Coronary artery (tissue), 2 donors: ENCODE measurements at regions not wholly inside any gene's neighbourhood (a gene's known extent, or its start where the extent isn't known, plus 50 kb on each side); places are given as distances from the start of the nearest gene placed in this dataset.
"Not testable (repeated sequence)": the region's sequence is repeated elsewhere in the genome, so short reads cannot be mapped to it uniquely, and the experiment has no call there.

Experiments
- DNase-seq: peaks from one replicate; pipeline ENCODE4 v3.0.0-alpha.2; 2017; ENCODE audit warnings: low spot score
- H3K27ac ChIP-seq, 2 donors: fragments of 200-600 bp; sonication (generic); one replicate each; pipeline ENCODE4 v1.5.1; 2016 to 2019
- H3K4me3 ChIP-seq: fragments of 200-600 bp; sonication (generic); 2 replicates; pipeline ENCODE4 v1.5.1; 2016; ENCODE audit warnings: mild to moderate bottlenecking, moderate library complexity
- TF ChIP-seq, protein P1 (sequence below): fragments of 200-600 bp; sonication (generic); IDR thresholded peaks from one replicate; pipeline ENCODE4 v1.5.1; 2019; ENCODE audit warnings: antibody characterized with exemption

DNA sequence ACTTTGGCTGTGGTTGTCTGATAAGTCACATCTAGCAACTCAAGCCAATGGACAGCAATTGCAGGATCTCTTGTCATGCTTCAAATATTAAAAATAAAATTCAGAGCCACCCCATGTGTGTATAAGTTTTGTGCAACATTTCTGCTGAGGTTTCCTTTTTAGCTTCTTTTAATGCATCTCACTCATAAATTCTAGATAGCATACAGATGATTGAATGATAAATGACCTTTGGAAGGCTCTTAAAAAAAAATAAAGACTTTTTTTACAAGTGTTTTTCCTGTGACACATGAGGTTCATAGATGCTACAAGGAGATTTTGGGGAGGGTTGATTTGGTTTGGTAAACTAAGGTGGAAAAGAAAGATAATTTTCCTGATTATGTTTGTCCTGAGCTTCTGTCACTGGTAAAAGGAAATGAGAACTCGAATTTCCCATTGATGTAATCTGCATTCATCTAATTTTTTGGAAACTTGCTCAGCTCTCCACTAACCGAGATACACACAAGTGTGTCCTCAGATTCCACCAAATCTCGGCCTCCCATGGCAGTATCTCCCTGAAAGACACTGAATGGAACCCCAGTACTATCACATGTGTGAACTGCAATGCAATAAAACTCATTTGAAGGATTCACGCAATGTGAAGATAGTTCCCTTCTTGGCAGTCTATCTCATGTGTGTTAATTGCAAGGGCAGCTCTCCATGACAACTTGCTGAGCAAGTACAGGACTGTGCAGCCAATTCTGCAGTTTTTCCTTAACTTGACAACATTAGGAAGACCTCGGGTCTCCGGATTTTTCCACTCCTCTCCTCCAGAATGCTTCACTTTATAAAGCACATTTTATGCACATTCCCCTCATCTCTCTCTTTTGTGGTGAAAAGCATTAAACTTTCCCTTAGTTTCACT lies 185.4 kb upstream of the PFKP start:
- TF ChIP-seq, protein P1, sequence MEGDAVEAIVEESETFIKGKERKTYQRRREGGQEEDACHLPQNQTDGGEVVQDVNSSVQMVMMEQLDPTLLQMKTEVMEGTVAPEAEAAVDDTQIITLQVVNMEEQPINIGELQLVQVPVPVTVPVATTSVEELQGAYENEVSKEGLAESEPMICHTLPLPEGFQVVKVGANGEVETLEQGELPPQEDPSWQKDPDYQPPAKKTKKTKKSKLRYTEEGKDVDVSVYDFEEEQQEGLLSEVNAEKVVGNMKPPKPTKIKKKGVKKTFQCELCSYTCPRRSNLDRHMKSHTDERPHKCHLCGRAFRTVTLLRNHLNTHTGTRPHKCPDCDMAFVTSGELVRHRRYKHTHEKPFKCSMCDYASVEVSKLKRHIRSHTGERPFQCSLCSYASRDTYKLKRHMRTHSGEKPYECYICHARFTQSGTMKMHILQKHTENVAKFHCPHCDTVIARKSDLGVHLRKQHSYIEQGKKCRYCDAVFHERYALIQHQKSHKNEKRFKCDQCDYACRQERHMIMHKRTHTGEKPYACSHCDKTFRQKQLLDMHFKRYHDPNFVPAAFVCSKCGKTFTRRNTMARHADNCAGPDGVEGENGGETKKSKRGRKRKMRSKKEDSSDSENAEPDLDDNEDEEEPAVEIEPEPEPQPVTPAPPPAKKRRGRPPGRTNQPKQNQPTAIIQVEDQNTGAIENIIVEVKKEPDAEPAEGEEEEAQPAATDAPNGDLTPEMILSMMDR = no peak
- Histone ChIP-seq H3K4me3 (no peak overlapping the region), H3K27ac (no peak overlapping the region)
- no peak for DNase-seq

DNA sequence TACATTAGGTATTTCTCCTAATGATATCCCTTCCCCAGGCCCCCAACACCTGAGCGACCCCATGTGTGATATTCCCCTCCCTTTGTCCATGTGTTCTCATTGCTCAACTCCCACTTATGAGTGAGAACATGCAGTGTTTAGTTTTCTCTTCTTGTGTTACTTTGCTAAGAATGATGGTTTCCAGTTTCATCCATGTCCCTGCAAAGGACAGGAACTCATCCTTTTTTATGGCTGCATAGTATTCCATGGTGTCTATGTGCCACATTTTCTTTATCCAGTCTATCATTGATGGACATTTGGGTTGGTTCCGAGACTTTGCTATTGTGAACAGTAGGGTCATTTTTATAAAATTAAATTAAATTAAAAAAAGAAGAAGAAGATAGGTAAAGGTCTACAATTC lies 187.3 kb upstream of the PFKP start:
- not testable (repeated sequence) for DNase-seq, H3K4me3 ChIP-seq, H3K27ac ChIP-seq

DNA sequence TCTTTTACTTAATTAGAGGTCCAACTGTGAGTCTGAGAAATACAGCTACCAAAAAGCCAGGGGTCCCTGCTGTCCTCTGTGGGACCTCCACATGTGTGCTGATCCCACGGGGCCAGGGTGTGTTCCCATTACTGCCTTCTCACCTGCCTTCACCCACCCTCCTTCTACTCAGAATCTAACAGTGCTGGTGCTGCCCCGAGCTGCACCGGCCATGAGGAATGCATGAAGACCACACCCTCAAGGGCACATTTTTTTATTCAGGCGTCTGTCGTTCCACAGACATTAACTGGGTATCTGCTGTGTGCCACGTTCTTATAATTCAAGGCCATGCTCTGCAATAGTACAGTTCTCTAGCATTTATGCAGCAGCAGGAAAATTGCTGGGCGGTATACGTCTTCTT lies 188.5 kb upstream of the PFKP start:
- Histone ChIP-seq H3K4me3 (no peak overlapping the region), H3K27ac (no peak overlapping the region)
- TF ChIP-seq, protein P1 = no peak
- DNase-seq = no peak

DNA sequence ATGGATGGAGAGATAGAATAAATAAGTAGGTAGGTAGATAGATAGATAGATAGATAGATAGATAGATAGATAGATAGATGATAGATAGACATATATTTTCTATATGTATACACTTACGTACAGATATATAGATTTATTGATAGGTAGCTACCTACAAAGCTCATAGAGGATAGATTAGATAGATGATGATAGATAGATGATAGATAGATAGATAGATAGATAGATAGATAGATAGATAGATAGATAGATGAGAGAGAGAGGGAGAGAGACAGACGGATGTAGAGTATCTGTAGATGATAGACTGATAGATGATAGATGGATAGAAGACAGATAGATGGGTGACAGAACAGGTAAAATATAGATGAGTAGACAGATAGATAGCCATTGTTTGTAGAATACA lies 191.3 kb upstream of the PFKP start:
- H3K4me3 ChIP-seq = no peak overlapping the region
- DNase-seq = no peak
- TF ChIP-seq, protein P1 = no peak

DNA sequence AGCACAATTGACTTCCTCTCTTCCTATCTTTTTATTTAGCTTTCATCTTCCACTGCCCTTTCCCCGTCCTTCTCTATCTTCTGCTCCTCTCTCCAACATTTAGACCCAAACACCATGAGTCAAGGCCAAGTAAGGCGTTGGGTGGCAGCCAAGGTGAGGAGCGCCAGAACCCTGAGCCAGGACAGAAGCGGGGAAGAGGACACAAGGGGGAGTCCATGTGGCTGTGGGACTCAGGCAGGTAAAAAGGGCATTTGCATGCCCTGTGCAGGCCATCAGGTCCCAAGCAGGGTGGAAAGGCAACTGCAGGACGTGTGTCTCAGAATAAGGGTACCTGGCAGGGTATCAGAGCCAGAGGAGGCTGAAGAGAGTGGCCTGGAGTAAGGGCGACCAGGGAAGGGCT lies 192.4 kb upstream of the PFKP start:
- Histone ChIP-seq H3K27ac (no peak overlapping the region), H3K4me3 (no peak overlapping the region)
- TF ChIP-seq, protein P1 = no peak
- DNase-seq = no peak

More for the DNA sequence above, 191.3 kb upstream of the PFKP start:
- H3K27ac ChIP-seq = no peak overlapping the region

DNA sequence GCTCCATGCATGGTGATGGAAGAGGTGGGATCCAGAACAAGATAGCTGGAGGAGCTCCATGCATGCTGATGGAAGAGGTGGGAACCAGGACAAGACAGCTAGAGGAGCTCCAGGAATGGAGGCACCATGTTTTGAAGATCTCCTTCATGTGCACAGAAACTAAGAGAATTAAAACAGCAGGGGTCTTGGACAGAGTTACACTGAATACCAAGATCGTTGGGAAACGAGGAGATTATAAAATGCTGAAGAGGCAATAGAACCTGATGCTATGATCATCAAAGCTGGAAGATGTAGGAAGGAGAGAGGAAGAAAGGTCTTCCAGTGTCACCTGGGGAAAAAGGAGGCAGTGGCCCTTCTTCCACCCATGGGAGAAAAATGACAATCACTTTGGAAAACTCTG lies 193.6 kb upstream of the PFKP start:
- no peak overlapping the region for H3K4me3 ChIP-seq
- DNase-seq = no peak
- no peak overlapping the region for H3K27ac ChIP-seq
- TF ChIP-seq, protein P1 = no peak

DNA sequence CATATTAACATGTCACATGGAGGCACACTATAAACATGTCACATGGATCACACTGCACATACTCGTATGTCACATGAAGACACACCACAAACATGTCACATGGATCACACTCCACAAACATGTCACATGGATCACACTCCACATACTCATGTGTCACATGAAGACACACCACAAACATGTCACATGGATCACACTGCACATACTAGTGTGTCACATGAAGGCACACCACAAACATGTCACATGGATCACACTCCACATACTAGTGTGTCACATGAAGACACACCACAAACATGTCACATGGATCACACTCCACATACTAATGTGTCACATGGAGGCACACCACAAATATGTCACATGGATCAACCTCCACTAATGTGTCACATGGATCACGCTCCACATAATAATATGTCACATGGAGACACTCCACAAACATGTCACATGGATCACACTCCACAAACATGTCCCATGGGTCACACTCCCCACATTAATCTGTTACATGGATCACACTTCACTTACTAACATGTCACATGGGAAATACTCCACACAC lies 195.6 kb upstream of the PFKP start:
- no peak for DNase-seq
- TF ChIP-seq, protein P1 = no peak
- no peak overlapping the region for H3K27ac ChIP-seq
- no peak overlapping the region for H3K4me3 ChIP-seq
